Neural cell (in vitro differentiated cells): ENCODE measurements at regions not wholly inside any gene's neighbourhood (a gene's known extent, or its start where the extent isn't known, plus 50 kb on each side); places are given as distances from the start of the nearest gene placed in this dataset.

ENCODE experiments used
- H2AFZ ChIP-seq: fragments of 200-600, 300-800 bp; sonication (generic), shearing (Covaris generic); 2 replicates; pipeline ENCODE4 v1.6.0; 2014; ENCODE audit warnings: low read depth, mild to moderate bottlenecking, antibody characterized with exemption, low read length, moderate library complexity
- H3F3A ChIP-seq: fragments of 200-600 bp; shearing (Covaris generic); 2 replicates; pipeline ENCODE4 v1.6.1; 2016; ENCODE audit warnings: mild to moderate bottlenecking, moderate library complexity, mixed read lengths, antibody characterized with exemption, low read length; ENCODE audit not compliant: insufficient read depth, poor library complexity, severe bottlenecking
- H3K27ac ChIP-seq: fragments of 200-600, 300-800 bp; sonication (generic), shearing (Covaris generic); 2 replicates; pipeline ENCODE4 v1.5.1; 2014; ENCODE audit warnings: mild to moderate bottlenecking, low read length, moderate library complexity
- H3K27me3 ChIP-seq: fragments of 300-800, 200-600 bp; sonication (generic), shearing (Covaris generic); 2 replicates; pipeline ENCODE4 v1.6.0; 2014; ENCODE audit warnings: mild to moderate bottlenecking, low read depth, low read length, moderate library complexity; ENCODE audit not compliant: insufficient read depth
- H3K36me3 ChIP-seq: fragments of 300-800, 200-600 bp; sonication (generic), shearing (Covaris generic); 2 replicates; pipeline ENCODE4 v1.5.1; 2014; ENCODE audit warnings: mild to moderate bottlenecking, antibody characterized with exemption, low read length, moderate library complexity; ENCODE audit not compliant: insufficient read depth
- H3K4me2 ChIP-seq: fragments of 300-800, 200-600 bp; sonication (generic), shearing (Covaris generic); 2 replicates; pipeline ENCODE4 v1.6.0; 2014; ENCODE audit warnings: mild to moderate bottlenecking, low read length
- H3K4me3 ChIP-seq: fragments of 300-800, 200-600 bp; sonication (generic), shearing (Covaris generic); 2 replicates; pipeline ENCODE4 v1.5.1; 2014; ENCODE audit warnings: mild to moderate bottlenecking, low read length, moderate library complexity
- H3K79me2 ChIP-seq: fragments of 200-600 bp; shearing (Covaris generic); replicated peaks from 2 replicates; pipeline ENCODE4 v1.6.0; 2014; ENCODE audit warnings: mild to moderate bottlenecking, low read length, moderate library complexity; ENCODE audit not compliant: insufficient read depth
- H3K9ac ChIP-seq: fragments of 300-800, 200-600 bp; sonication (generic), shearing (Covaris generic); 2 replicates; pipeline ENCODE4 v1.6.1; 2016; ENCODE audit warnings: mild to moderate bottlenecking, low read length, mixed read lengths
- H3K9me2 ChIP-seq: fragments of 200-600 bp; shearing (Covaris generic); 2 replicates; pipeline ENCODE4 v1.6.1; 2016; ENCODE audit warnings: mild to moderate bottlenecking, low read length, mixed read lengths; ENCODE audit not compliant: insufficient read depth
- H3K9me3 ChIP-seq: fragments of 200-600, 300-800 bp; sonication (generic), shearing (Covaris generic); 2 replicates; pipeline ENCODE4 v1.6.1; 2016; ENCODE audit warnings: mild to moderate bottlenecking, mixed run types, low read length, moderate library complexity, mixed read lengths
- H4K20me1 ChIP-seq: fragments of 200-600 bp; shearing (Covaris generic); 2 replicates; pipeline ENCODE4 v1.6.1; 2016; ENCODE audit warnings: mild to moderate bottlenecking, mixed run types; ENCODE audit not compliant: insufficient read depth
- CTCF ChIP-seq: fragments of 450-650 bp; IDR thresholded peaks from 2 replicates; pipeline ENCODE4 v1.5.1; 2014; ENCODE audit warnings: antibody characterized with exemption, mild to moderate bottlenecking, moderate library complexity; ENCODE audit not compliant: poor library complexity, severe bottlenecking
- EP300 ChIP-seq: fragments of 450-650 bp; conservative IDR thresholded peaks from 2 replicates; pipeline ENCODE4 v1.6.1; 2014; ENCODE audit warnings: antibody characterized with exemption, mild to moderate bottlenecking, moderate library complexity; ENCODE audit not compliant: poor library complexity, severe bottlenecking
- EZH2 ChIP-seq: fragments of 200-600, 300-800 bp; shearing (Covaris generic), sonication (generic); IDR thresholded peaks from 2 replicates; pipeline ENCODE4 v1.6.1; 2014; ENCODE audit warnings: antibody characterized with exemption, low read length, borderline replicate concordance, mild to moderate bottlenecking; ENCODE audit not compliant: insufficient read depth, poor library complexity, severe bottlenecking
- MXI1 ChIP-seq: fragments of 450-650 bp; conservative IDR thresholded peaks from 2 replicates; pipeline ENCODE4 v1.6.1; 2014; ENCODE audit warnings: antibody characterized with exemption, mild to moderate bottlenecking; ENCODE audit not compliant: poor library complexity, severe bottlenecking
- POLR2AphosphoS5 ChIP-seq: IDR thresholded peaks from 2 replicates; pipeline ENCODE4 v1.6.1; 2012
- RAD21 ChIP-seq: fragments of 450-650 bp; conservative IDR thresholded peaks from 2 replicates; pipeline ENCODE4 v1.6.1; 2014; ENCODE audit warnings: antibody characterized with exemption, mild to moderate bottlenecking, moderate library complexity
- REST ChIP-seq: IDR thresholded peaks from 2 replicates; pipeline ENCODE4 v1.6.1; 2012; ENCODE audit warnings: borderline replicate concordance
- SMC3 ChIP-seq: fragments of 450-650 bp; conservative IDR thresholded peaks from 2 replicates; pipeline ENCODE4 v1.6.1; 2014; ENCODE audit warnings: antibody characterized with exemption, mild to moderate bottlenecking, moderate library complexity; ENCODE audit not compliant: poor library complexity
- TAF1 ChIP-seq: IDR thresholded peaks from 2 replicates; pipeline ENCODE4 v1.6.1; 2012; ENCODE audit warnings: low read depth

DNA sequence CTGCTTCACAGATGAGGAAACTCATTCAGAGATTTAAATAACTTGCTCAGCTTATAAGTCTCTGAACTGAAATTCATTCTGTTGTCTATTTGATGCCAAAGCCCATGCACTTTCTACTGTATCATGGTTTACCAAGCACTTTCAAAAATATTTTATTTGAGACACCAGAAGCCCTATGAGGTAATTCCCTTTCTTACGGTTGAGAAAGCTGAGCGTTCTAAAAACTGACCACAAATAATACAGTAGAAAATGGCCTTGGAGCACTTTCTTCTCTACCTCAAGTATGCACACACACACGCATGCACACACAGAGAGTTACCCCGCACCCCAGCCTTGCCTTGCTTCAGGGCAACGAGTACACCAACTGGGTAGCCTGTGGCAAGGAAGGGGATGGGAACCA, 228.5 kb downstream of the RFC3 start:
- Histone ChIP-seq H3K9me2 (no peaks in the 10 kb centered on the region), H3K27me3 (no peaks in the 10 kb centered on the region), H3K27ac (no peak overlapping the region), H3K4me3 (no peak overlapping the region), H3K9ac (no peak overlapping the region), H3K4me2 (no peak overlapping the region), H3K36me3 (no peaks in the 10 kb centered on the region), H3K9me3 (no peaks in the 10 kb centered on the region), H4K20me1 (no peaks in the 10 kb centered on the region), H2AFZ (no peak overlapping the region), H3K79me2 (no peaks in the 10 kb centered on the region), H3F3A (no peaks in the 10 kb centered on the region)
- no peak for TF ChIP-seq EZH2
- TF ChIP-seq EP300: no peak
- TF ChIP-seq SMC3: no peak
- TF ChIP-seq TAF1: no peak

- Histone ChIP-seq H4K20me1 (no peaks in the 10 kb centered on the region), H3K36me3 (no peaks in the 10 kb centered on the region), H3K4me3 (no peak overlapping the region), H3K27ac (no peak overlapping the region), H3F3A (no peaks in the 10 kb centered on the region), H3K9me2 (no peaks in the 10 kb centered on the region), H3K9me3 (no peaks in the 10 kb centered on the region), H3K9ac (no peak overlapping the region), H2AFZ (no peak overlapping the region), H3K79me2 (no peaks in the 10 kb centered on the region), H3K27me3 (no peaks in the 10 kb centered on the region), H3K4me2 (no peak overlapping the region)
- TF ChIP-seq RAD21 (no peak), CTCF (no peak)
These were observed 230.7 kb downstream of the RFC3 start for GRCh38 chr13:34048652-34049051.

GRCh38 chr13:34056733-34057258, 238.8 kb downstream of the RFC3 start:
- no peak overlapping the region for H3K27ac ChIP-seq
- H4K20me1 ChIP-seq: no peaks in the 10 kb centered on the region
- TF ChIP-seq EZH2: no peak
- TF ChIP-seq RAD21: no peak
- TF ChIP-seq TAF1: no peak
- no peak for TF ChIP-seq REST
- TF ChIP-seq POLR2AphosphoS5: no peak
- no peak for TF ChIP-seq EP300
- TF ChIP-seq CTCF: no peak
- TF ChIP-seq SMC3: no peak
- TF ChIP-seq MXI1: no peak

More at GRCh38 chr13:34056733-34057258, 238.8 kb downstream of the RFC3 start:
- H3K9ac ChIP-seq: no peak overlapping the region
- no peak overlapping the region for H3K4me2 ChIP-seq
- no peaks in the 10 kb centered on the region for H3K36me3 ChIP-seq
- H3F3A ChIP-seq: no peaks in the 10 kb centered on the region
- H3K27me3 ChIP-seq: no peaks in the 10 kb centered on the region
- no peaks in the 10 kb centered on the region for H3K79me2 ChIP-seq
- H3K4me3 ChIP-seq: no peak overlapping the region
- H2AFZ ChIP-seq: no peak overlapping the region
- H3K9me3 ChIP-seq: no peaks in the 10 kb centered on the region
- H3K9me2 ChIP-seq: no peaks in the 10 kb centered on the region
